ENCODE measurements at regions not wholly inside any gene's neighbourhood (a gene's known extent, or its start where the extent isn't known, plus 50 kb on each side); places are given as distances from the start of the nearest gene placed in this dataset.

- ATAC-seq (ENCODE audit: low FRiP score) (no peak), DNase-seq (ENCODE audit: low spot score) (no peak)
- no peak for TF ChIP-seq CTCF (IDR thresholded peaks at IDR 0.05)
These were observed 189.7 kb upstream of the GBE1 start for GRCh38 chr3:81951106-81951505.

- ATAC-seq (ENCODE audit: low FRiP score), result no peak
- no peak for DNase-seq (ENCODE audit: low spot score)
- no peak for TF ChIP-seq CTCF (IDR thresholded peaks at IDR 0.05)
These were observed 185.9 kb upstream of the GBE1 start for GRCh38 chr3:81947359-81947758.

- DNase-seq (ENCODE audit: low spot score), result no peak
These were observed 177.2 kb upstream of the GBE1 start for GRCh38 chr3:81938681-81939080.

GRCh38 chr3:81936817-81937216 lies 175.4 kb upstream of the GBE1 start:
- no peak for TF ChIP-seq CTCF (IDR thresholded peaks at IDR 0.05)
- no peak for DNase-seq (ENCODE audit: low spot score)
- no peak for ATAC-seq (ENCODE audit: low FRiP score)

More at GRCh38 chr3:81938681-81939080, 177.2 kb upstream of the GBE1 start:
- no peak for TF ChIP-seq CTCF (IDR thresholded peaks at IDR 0.05)
- peak; percentile 41 for ATAC-seq (ENCODE audit: low FRiP score)

GRCh38 chr3:81932681-81933080 lies 171.2 kb upstream of the GBE1 start:
- TF ChIP-seq CTCF (IDR thresholded peaks at IDR 0.05), result no peak
- DNase-seq (ENCODE audit: low spot score), result no peak
- ATAC-seq (ENCODE audit: low FRiP score), result no peak

GRCh38 chr3:81931265-81932251 lies 170.1 kb upstream of the GBE1 start:
- no peak for TF ChIP-seq CTCF (IDR thresholded peaks at IDR 0.05)
- DNase-seq (ENCODE audit: low spot score) (no peak), ATAC-seq (ENCODE audit: low FRiP score) (no peak)

- ATAC-seq (ENCODE audit: low FRiP score) (no peak), DNase-seq (ENCODE audit: low spot score) (no peak)
- no peak for TF ChIP-seq CTCF (IDR thresholded peaks at IDR 0.05)
These were observed 168.3 kb upstream of the GBE1 start for GRCh38 chr3:81929697-81930096.
